ENCODE measurements at regions not wholly inside any gene's neighbourhood (a gene's known extent, or its start where the extent isn't known, plus 50 kb on each side); places are given as distances from the start of the nearest gene placed in this dataset.

DNA sequence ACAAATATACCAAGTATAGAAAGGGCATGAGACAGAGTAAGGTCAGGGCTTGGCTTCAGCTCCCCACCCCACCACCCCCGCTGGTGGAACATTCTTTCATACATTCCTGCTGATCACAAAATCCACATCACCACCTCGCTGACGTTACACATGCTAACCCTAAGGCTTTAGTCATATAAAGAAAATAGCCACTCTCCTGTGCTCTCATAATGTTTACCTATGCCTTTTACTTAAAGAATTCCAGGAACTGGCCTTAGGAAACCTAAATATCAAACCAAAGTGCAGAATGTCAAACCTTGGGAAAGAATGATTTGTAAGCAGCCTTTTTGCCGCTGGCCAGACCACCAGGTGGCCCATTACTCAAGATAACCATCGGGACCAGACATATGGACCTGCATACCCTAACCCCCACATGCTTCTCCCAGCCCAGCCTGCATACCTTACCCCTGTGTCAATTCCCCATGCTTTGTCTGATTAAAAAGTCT lies 136.3 kb upstream of the SLC39A10 start:
- TF ChIP-seq POLR2A (IDR thresholded peaks at IDR 0.05), result no peak
- TF ChIP-seq, protein P1, sequence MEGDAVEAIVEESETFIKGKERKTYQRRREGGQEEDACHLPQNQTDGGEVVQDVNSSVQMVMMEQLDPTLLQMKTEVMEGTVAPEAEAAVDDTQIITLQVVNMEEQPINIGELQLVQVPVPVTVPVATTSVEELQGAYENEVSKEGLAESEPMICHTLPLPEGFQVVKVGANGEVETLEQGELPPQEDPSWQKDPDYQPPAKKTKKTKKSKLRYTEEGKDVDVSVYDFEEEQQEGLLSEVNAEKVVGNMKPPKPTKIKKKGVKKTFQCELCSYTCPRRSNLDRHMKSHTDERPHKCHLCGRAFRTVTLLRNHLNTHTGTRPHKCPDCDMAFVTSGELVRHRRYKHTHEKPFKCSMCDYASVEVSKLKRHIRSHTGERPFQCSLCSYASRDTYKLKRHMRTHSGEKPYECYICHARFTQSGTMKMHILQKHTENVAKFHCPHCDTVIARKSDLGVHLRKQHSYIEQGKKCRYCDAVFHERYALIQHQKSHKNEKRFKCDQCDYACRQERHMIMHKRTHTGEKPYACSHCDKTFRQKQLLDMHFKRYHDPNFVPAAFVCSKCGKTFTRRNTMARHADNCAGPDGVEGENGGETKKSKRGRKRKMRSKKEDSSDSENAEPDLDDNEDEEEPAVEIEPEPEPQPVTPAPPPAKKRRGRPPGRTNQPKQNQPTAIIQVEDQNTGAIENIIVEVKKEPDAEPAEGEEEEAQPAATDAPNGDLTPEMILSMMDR (IDR thresholded peaks at IDR 0.05), result no peak

All from lower leg skin (tissue), 3 donors.